ENCODE measurements at regions not wholly inside any gene's neighbourhood (a gene's known extent, or its start where the extent isn't known, plus 50 kb on each side); places are given as distances from the start of the nearest gene placed in this dataset.
A peak's percentile ranks its signal among the peaks of the same experiment; 100 is the strongest.

- TF ChIP-seq THRA (IDR thresholded peaks at IDR 0.05): no peak
- no peak for TF ChIP-seq PTBP1 (IDR thresholded peaks at IDR 0.05; ENCODE audit: low read depth, low read length)
- peak; percentile 71 for TF ChIP-seq ZBTB40 (IDR thresholded peaks at IDR 0.05)
- no peak for TF ChIP-seq ZBTB40 (CRISPR knock-in tag; IDR thresholded peaks at IDR 0.05)
- no peak for TF ChIP-seq TRIM24 (IDR thresholded peaks at IDR 0.05)
- no peak for TF ChIP-seq FOXA1 (IDR thresholded peaks at IDR 0.05; ENCODE audit: borderline replicate concordance)
- TF ChIP-seq RBFOX2 (IDR thresholded peaks at IDR 0.05; ENCODE audit: low read depth, low read length): peak; percentile 71
- TF ChIP-seq TBP (optimal IDR thresholded peaks at IDR 0.05; ENCODE audit: low read depth, low read length): no peak
- no peak for TF ChIP-seq GMEB1 (CRISPR knock-in tag; IDR thresholded peaks at IDR 0.05)
- TF ChIP-seq HINFP (tag; conservative IDR thresholded peaks at IDR 0.05; ENCODE audit: low read depth): no peak
- no peak for TF ChIP-seq ZKSCAN3 (CRISPR knock-in tag; IDR thresholded peaks at IDR 0.05)
- no peak for TF ChIP-seq SMAD1 (IDR thresholded peaks at IDR 0.05; ENCODE audit: low read depth, low read length, partially characterized antibody)
These were observed 118.9 kb upstream of the SFSWAP start (continued) for GRCh38 chr12:131591714-131592709.
